Keratinocyte (primary cell): ENCODE measurements at regions not wholly inside any gene's neighbourhood (a gene's known extent, or its start where the extent isn't known, plus 50 kb on each side); places are given as distances from the start of the nearest gene placed in this dataset.

ENCODE experiments used
- DNase-seq: peaks from one replicate; pipeline ENCODE4 v3.0.0-alpha.2; 2011; ENCODE audit warnings: low read depth, missing footprints, low spot score
- FAIRE-seq: peaks from 2 replicates; lab custom pipeline; 2011; peaks lifted over from hg19 to GRCh38; lab: Jason Lieb, UNC
- H2AFZ ChIP-seq: 2 replicates; pipeline ENCODE4 v1.6.0; 2012; ENCODE audit warnings: low read length, control low read depth, inconsistent platforms; ENCODE audit not compliant: control insufficient read depth
- H3K27ac ChIP-seq: 2 replicates; pipeline ENCODE4 v1.5.1; 2011; ENCODE audit warnings: low read length; ENCODE audit not compliant: control insufficient read depth, insufficient read depth
- H3K27me3 ChIP-seq: 3 replicates; pipeline ENCODE4 v1.6.0; 2011; ENCODE audit warnings: low read length; ENCODE audit not compliant: control insufficient read depth, insufficient read depth; ENCODE audit errors: extremely low read depth
- H3K36me3 ChIP-seq, 2 experiments: 2 replicates in 1 of 2; 3 replicates in 1 of 2; pipeline ENCODE4 v1.5.1; 2011; ENCODE audit warnings: low read length in 2 of 2, mild to moderate bottlenecking in 1 of 2; ENCODE audit not compliant: control insufficient read depth in 2 of 2, insufficient read depth in 2 of 2; ENCODE audit errors: extremely low read depth in 1 of 2
- H3K4me1 ChIP-seq: 3 replicates; pipeline ENCODE4 v1.5.1; 2011; ENCODE audit warnings: low read length; ENCODE audit not compliant: control insufficient read depth, insufficient read depth; ENCODE audit errors: extremely low read depth
- H3K4me2 ChIP-seq: 3 replicates; pipeline ENCODE4 v1.6.0; 2011; ENCODE audit warnings: low read depth, low read length; ENCODE audit not compliant: control insufficient read depth, insufficient read depth; ENCODE audit errors: extremely low read depth
- H3K4me3 ChIP-seq, 3 experiments: fragments of 200-600 bp in 1 of 3; sonication (generic) in 1 of 3; 2 replicates in 2 of 3; 3 replicates in 1 of 3; pipeline ENCODE4 v1.5.1; 2011 to 2016; ENCODE audit warnings: low read length in 3 of 3, mild to moderate bottlenecking in 3 of 3, control low read depth in 2 of 3, inconsistent platforms in 1 of 3, low read depth in 1 of 3, mixed read lengths in 1 of 3, mixed run types in 1 of 3, moderate library complexity in 1 of 3; ENCODE audit not compliant: control insufficient read depth in 2 of 3, insufficient read depth in 2 of 3; ENCODE audit errors: extremely low read depth in 1 of 3
- H3K79me2 ChIP-seq: 2 replicates; pipeline ENCODE4 v1.6.0; 2012; ENCODE audit warnings: low read length; ENCODE audit not compliant: control insufficient read depth, insufficient read depth
- H3K9ac ChIP-seq: 3 replicates; pipeline ENCODE4 v1.6.0; 2011; ENCODE audit warnings: low read length; ENCODE audit not compliant: control insufficient read depth, insufficient read depth; ENCODE audit errors: extremely low read depth
- H3K9me1 ChIP-seq: 3 replicates; pipeline ENCODE4 v1.6.0; 2011; ENCODE audit warnings: low read length; ENCODE audit not compliant: control insufficient read depth, insufficient read depth; ENCODE audit errors: extremely low read depth
- H3K9me3 ChIP-seq: 2 replicates; pipeline ENCODE4 v1.5.1; 2012; ENCODE audit warnings: low read depth, low read length; ENCODE audit not compliant: control insufficient read depth
- H4K20me1 ChIP-seq: 3 replicates; pipeline ENCODE4 v1.6.0; 2011; ENCODE audit warnings: low read length; ENCODE audit not compliant: control insufficient read depth, insufficient read depth; ENCODE audit errors: extremely low read depth
- EZH2 ChIP-seq: IDR thresholded peaks from one replicate; pipeline ENCODE4 v1.6.1; 2012; ENCODE audit warnings: inconsistent platforms, mild to moderate bottlenecking, low read length, moderate library complexity
- dilution Hi-C: fragments of 300-500 bp; cut with MboI; formaldehyde crosslinking; loops from one replicate; pipeline ENCODE4 v1.7.0; 2020; ENCODE audit warnings: low sequenced_read_pairs; ENCODE audit not compliant: extremely low pct_ligation_motif_present
- TF ChIP-seq, protein P1 (sequence below), 3 experiments: IDR thresholded peaks in 1 of 3; conservative IDR thresholded peaks in 1 of 3; optimal IDR thresholded peaks in 1 of 3; 2 replicates in 2 of 3; 3 replicates in 1 of 3; pipeline versions ENCODE3 to v1.5.1; 2011; ENCODE audit warnings: low read length in 3 of 3, mild to moderate bottlenecking in 3 of 3, moderate library complexity in 2 of 3, control low read depth in 1 of 3, inconsistent platforms in 1 of 3; ENCODE audit not compliant: insufficient read depth in 2 of 3; ENCODE audit errors: extremely low read depth in 1 of 3

DNA sequence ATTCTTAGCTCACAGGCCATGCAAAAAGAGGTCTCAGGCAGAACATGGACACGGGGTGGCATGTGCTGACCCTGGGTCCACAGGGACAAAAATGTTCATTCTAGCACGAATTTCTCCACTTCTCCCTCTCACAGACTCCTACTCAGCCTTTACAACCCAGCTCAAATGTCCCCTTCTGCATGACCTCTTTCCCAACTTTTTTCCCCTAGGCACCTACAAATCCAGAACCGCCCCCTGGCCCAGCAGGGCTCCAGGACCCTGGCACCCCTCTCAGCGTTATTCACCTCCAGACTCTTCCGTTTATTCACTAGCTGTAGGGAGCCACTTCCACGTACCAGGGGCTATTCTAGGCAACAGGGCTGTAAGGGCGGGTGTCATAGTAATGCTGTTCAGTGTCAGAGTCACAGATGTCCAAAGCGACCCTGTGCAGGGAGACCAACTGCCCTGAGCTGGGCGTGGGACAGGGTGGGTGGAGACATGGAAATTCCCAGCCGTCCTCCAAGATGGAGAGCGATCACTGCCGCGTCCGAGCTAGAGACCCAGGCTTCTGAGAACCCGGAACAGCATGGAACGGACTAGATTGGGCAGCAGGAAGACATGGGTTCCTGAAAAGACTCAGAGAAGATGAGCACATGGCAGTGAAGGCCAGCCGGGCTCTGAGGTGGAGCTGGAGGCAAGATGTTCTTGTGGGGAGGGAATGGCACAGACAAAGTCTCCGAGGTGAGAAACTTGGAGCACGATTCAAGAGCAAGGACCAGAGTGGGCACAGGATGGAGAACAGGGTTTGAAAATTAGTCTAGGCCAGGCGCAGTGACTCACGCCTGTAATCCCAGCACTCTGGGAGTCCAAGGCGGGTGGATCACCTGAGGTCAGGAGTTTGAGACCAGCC lies 274.9 kb upstream of the RTL1 start:
- dilution Hi-C loops = no loop called here
- Histone ChIP-seq H3K36me3 (no peaks in the 10 kb centered on the region), H2AFZ (no peak overlapping the region), H3K4me2 (no peak overlapping the region), H3K9ac (no peak overlapping the region), H3K9me1 (no peaks in the 10 kb centered on the region), H3K27me3 (no peaks in the 10 kb centered on the region), H3K9me3 (peaks cover 18% of the 10 kb centered on the region), H4K20me1 (no peaks in the 10 kb centered on the region), H3K4me1 (no peaks in the 10 kb centered on the region), H3K4me3 (no peak overlapping the region), H3K27ac (no peak overlapping the region), H3K79me2 (no peaks in the 10 kb centered on the region)
- TF ChIP-seq, protein P1, sequence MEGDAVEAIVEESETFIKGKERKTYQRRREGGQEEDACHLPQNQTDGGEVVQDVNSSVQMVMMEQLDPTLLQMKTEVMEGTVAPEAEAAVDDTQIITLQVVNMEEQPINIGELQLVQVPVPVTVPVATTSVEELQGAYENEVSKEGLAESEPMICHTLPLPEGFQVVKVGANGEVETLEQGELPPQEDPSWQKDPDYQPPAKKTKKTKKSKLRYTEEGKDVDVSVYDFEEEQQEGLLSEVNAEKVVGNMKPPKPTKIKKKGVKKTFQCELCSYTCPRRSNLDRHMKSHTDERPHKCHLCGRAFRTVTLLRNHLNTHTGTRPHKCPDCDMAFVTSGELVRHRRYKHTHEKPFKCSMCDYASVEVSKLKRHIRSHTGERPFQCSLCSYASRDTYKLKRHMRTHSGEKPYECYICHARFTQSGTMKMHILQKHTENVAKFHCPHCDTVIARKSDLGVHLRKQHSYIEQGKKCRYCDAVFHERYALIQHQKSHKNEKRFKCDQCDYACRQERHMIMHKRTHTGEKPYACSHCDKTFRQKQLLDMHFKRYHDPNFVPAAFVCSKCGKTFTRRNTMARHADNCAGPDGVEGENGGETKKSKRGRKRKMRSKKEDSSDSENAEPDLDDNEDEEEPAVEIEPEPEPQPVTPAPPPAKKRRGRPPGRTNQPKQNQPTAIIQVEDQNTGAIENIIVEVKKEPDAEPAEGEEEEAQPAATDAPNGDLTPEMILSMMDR (optimal IDR thresholded peaks at IDR 0.05 in 1 of 3, IDR thresholded peaks at IDR 0.05 in 1 of 3, conservative IDR thresholded peaks at IDR 0.05 in 1 of 3; ENCODE audit: extremely low read depth in 1 of 3, insufficient read depth in 2 of 3, low read length in 3 of 3) = no peak
- no peak for TF ChIP-seq EZH2
- DNase-seq = no peak
- FAIRE-seq = no peak

DNA sequence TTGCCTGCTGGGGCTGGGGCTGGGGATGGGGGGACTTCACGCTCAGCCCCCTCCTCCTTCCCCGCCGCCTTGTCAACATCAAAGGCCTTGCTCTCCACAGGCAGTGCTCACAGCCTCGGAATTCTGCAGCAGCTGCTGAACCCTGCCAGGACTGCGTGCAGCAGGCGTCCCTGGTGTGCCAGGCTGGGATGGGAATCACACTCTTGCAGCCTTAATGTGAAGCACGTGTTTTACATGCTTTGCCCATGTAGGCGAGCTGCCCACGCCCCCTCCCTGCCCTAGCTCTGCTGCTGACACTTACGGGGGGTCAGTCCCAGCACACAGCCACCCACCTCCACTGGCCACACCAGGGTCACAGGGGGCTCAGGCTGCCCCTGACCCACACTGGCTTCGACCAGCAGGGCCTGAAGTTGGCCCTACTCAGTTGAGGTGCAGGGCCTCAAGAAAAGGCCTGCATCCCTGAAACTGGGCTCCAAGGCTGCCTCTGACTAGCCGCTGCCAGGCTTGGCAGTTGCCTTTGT lies 276.2 kb upstream of the RTL1 start:
- Histone ChIP-seq H3K4me3 (no peak overlapping the region), H2AFZ (no peak overlapping the region), H3K27me3 (no peaks in the 10 kb centered on the region), H3K36me3 (no peaks in the 10 kb centered on the region), H3K4me1 (no peaks in the 10 kb centered on the region), H3K79me2 (no peaks in the 10 kb centered on the region), H3K4me2 (no peak overlapping the region), H3K9ac (no peak overlapping the region), H3K9me1 (no peaks in the 10 kb centered on the region), H3K9me3 (peaks cover 15% of the 10 kb centered on the region), H4K20me1 (no peaks in the 10 kb centered on the region), H3K27ac (no peak overlapping the region)
- no peak for FAIRE-seq
- TF ChIP-seq EZH2 = no peak
- TF ChIP-seq, protein P1 (optimal IDR thresholded peaks at IDR 0.05 in 1 of 3, IDR thresholded peaks at IDR 0.05 in 1 of 3, conservative IDR thresholded peaks at IDR 0.05 in 1 of 3; ENCODE audit: extremely low read depth in 1 of 3, insufficient read depth in 2 of 3, low read length in 3 of 3) = no peak
- no peak for DNase-seq
- dilution Hi-C loops = no loop called here
